Vagina (tissue), 2 donors: ENCODE measurements at regions not wholly inside any gene's neighbourhood (a gene's known extent, or its start where the extent isn't known, plus 50 kb on each side); places are given as distances from the start of the nearest gene placed in this dataset.

Experiments used
- POLR2A ChIP-seq, 2 donors: fragments of 450-650 bp; IDR thresholded peaks; one replicate each; pipeline ENCODE4 v1.6.1; 2017; ENCODE audit warnings: antibody characterized with exemption in 2 of 2, mild to moderate bottlenecking in 2 of 2, moderate library complexity in 2 of 2
- POLR2AphosphoS5 ChIP-seq, 2 donors: sonication (generic); formaldehyde crosslinking; IDR thresholded peaks; one replicate each; pipeline ENCODE4 v1.9.0; 2017; ENCODE audit warnings: antibody characterized with exemption in 2 of 2, mild to moderate bottlenecking in 2 of 2, low read depth in 1 of 2; ENCODE audit not compliant: insufficient read depth in 1 of 2
- TF ChIP-seq, protein P1 (sequence below), 3 experiments: fragments of 450-650 bp in 2 of 3; fragments of 200-600 bp in 1 of 3; sonication (generic) in 1 of 3; IDR thresholded peaks; one replicate each; pipeline ENCODE4 v1.5.1; 2017 to 2019; ENCODE audit warnings: antibody characterized with exemption in 3 of 3, mild to moderate bottlenecking in 2 of 3, moderate library complexity in 2 of 3

DNA sequence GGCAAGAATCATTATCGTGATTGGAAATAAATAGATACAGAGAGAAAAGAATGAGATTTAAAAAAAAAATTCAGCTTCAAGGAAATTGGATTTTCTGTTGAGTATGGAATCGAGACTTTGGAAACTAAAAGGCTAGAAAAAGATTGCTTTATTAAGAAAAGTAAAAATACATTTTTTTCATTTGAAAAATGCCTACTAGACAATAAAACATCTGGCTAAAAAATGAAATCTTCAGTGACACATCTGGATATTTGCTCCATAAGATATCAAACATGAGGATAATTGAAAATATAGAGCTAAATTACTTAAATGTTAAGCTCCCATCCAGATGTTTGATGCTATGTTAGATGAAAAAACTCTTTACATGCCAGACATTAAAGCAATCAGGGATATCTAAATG is 879.5 kb downstream of the TSN start:
- TF ChIP-seq POLR2A (IDR thresholded peaks at IDR 0.05) = no peak
- TF ChIP-seq, protein P1, sequence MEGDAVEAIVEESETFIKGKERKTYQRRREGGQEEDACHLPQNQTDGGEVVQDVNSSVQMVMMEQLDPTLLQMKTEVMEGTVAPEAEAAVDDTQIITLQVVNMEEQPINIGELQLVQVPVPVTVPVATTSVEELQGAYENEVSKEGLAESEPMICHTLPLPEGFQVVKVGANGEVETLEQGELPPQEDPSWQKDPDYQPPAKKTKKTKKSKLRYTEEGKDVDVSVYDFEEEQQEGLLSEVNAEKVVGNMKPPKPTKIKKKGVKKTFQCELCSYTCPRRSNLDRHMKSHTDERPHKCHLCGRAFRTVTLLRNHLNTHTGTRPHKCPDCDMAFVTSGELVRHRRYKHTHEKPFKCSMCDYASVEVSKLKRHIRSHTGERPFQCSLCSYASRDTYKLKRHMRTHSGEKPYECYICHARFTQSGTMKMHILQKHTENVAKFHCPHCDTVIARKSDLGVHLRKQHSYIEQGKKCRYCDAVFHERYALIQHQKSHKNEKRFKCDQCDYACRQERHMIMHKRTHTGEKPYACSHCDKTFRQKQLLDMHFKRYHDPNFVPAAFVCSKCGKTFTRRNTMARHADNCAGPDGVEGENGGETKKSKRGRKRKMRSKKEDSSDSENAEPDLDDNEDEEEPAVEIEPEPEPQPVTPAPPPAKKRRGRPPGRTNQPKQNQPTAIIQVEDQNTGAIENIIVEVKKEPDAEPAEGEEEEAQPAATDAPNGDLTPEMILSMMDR (IDR thresholded peaks at IDR 0.05) = no peak
- TF ChIP-seq POLR2AphosphoS5 (IDR thresholded peaks at IDR 0.05; ENCODE audit: insufficient read depth in 1 of 2, low read depth in 1 of 2) = no peak
